Bronchial epithelial cell (primary cell): ENCODE measurements at regions not wholly inside any gene's neighbourhood (a gene's known extent, or its start where the extent isn't known, plus 50 kb on each side); places are given as distances from the start of the nearest gene placed in this dataset.

ENCODE experiments used
- DNase-seq: peaks from one replicate; pipeline ENCODE4 v3.0.0-alpha.2; 2010; ENCODE audit warnings: low read depth
- FAIRE-seq: peaks from 2 replicates; lab custom pipeline; 2011; peaks lifted over from hg19 to GRCh38; lab: Jason Lieb, UNC
- H3K27me3 ChIP-seq: 2 replicates; pipeline ENCODE4 v1.5.1; 2011; ENCODE audit warnings: low read length; ENCODE audit not compliant: control insufficient read depth, insufficient read depth
- H3K36me3 ChIP-seq: 2 replicates; pipeline ENCODE4 v1.5.1; 2011; ENCODE audit warnings: low read length; ENCODE audit not compliant: control insufficient read depth, insufficient read depth
- H3K4me3 ChIP-seq: 2 replicates; pipeline ENCODE4 v1.5.1; 2011; ENCODE audit warnings: mild to moderate bottlenecking, low read depth, low read length, control low read depth
- CTCF ChIP-seq: IDR thresholded peaks from 2 replicates; pipeline ENCODE4 v1.5.1; 2011; ENCODE audit warnings: mild to moderate bottlenecking, moderate library complexity, low read length, control low read depth, inconsistent platforms; ENCODE audit not compliant: insufficient read depth, severe bottlenecking

GRCh38 chr14:71694591-71695530 is 237.4 kb upstream of the RGS6 start:
- peaks cover 4% of the 10 kb centered on the region for H3K36me3 ChIP-seq
- no peak for FAIRE-seq
- no peak for TF ChIP-seq CTCF
- no peak for DNase-seq
- H3K27me3 ChIP-seq = no peaks in the 10 kb centered on the region
- no peak overlapping the region for H3K4me3 ChIP-seq

DNA sequence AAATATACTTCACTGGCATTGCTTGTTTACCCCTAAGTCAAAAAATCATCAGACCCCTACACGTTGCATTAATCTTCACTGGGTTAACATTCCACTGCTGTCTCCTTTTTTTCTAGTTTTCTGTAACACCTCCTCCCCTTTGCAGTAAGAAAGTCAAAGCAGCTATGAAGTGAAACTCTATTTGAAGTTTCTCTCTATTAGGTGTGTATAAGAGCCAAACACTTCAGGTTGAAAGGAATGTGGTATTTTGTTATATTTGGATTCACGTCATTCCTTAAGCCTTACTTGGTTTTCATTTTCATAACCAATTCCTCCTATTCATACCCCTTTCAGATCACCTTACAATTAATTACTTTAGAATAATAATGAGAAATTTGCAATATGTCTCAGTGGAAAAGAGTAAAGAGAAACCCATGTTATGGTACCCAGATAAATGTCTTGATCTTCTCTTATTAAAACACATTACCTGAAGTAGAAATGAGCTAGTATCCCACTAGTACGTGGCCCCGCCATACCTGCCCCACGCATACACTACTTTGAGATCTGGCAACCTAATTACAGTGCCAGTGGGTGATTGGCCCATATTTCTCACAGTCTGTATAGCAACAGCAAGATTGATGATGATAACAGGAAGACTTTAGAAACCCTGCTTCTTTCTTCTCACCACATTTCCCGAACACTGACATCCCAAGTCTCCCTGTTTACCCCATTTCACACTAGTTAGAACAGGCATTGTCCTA is 236.4 kb upstream of the RGS6 start:
- no peak for FAIRE-seq

GRCh38 chr14:71698027-71698426 is 234.2 kb upstream of the RGS6 start:
- FAIRE-seq = no peak
- peaks cover 4% of the 10 kb centered on the region for H3K36me3 ChIP-seq
- DNase-seq = peak; percentile 51
- no peak overlapping the region for H3K4me3 ChIP-seq
- H3K27me3 ChIP-seq = no peaks in the 10 kb centered on the region
- TF ChIP-seq CTCF = no peak

More for the DNA sequence above, 236.4 kb upstream of the RGS6 start:
- H3K36me3 ChIP-seq = peaks cover 4% of the 10 kb centered on the region
- no peak for TF ChIP-seq CTCF
- H3K4me3 ChIP-seq = no peak overlapping the region
- DNase-seq = no peak
- H3K27me3 ChIP-seq = no peaks in the 10 kb centered on the region

DNA sequence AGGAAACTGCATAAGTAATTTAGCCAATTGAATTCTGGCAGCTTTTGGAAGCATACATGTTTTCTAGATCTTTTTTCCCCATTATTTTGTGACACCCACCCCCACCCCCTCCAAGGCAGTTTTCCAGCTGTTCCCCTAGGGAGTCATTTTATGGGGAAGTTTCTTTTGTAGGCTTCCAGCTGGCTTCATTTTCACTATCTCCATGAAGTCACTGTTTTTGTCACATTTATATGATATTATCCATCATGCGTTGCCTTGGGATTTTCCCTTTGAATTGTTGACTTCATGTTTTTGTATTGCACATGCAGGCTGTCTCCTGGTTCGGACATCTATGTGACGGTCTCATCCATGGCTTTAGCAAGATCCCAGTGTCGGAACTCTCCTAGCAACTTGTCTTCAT is 233.6 kb upstream of the RGS6 start:
- FAIRE-seq = no peak

DNA sequence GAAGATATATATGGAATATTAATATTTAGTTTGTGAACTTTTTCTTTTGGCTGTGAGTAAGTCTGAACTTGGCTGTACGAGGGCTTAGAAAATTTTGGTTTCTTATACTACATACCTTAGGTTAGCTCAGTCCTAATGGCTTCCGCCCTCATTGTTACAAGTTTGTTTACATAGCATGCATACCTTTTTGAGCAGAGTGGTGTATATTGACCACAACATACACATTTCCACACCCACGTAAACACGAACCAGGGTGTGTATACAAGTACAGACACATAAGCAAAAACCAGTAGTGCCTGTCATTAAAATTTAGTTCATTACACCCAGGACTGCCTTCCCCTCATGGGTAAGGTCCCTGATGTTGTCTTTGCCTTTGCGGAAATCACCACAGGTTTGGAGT is 230.2 kb upstream of the RGS6 start:
- FAIRE-seq (no peak), DNase-seq (peak; percentile 98)
- no peak for TF ChIP-seq CTCF
- Histone ChIP-seq H3K27me3 (no peaks in the 10 kb centered on the region), H3K36me3 (peaks cover 5% of the 10 kb centered on the region), H3K4me3 (no peak overlapping the region)

More for the DNA sequence above, 233.6 kb upstream of the RGS6 start:
- no peak for TF ChIP-seq CTCF
- no peak overlapping the region for H3K4me3 ChIP-seq
- no peak for DNase-seq
- no peaks in the 10 kb centered on the region for H3K27me3 ChIP-seq
- H3K36me3 ChIP-seq = peaks cover 4% of the 10 kb centered on the region
